A673 (cell line): ENCODE measurements at regions not wholly inside any gene's neighbourhood (a gene's known extent, or its start where the extent isn't known, plus 50 kb on each side); places are given as distances from the start of the nearest gene placed in this dataset.
A peak's percentile ranks its signal among the peaks of the same experiment; 100 is the strongest.

Experiments
- BruUV-seq: library from RNA; stranded (reverse); fragments of 400-500 nt; replicated peaks from 2 replicates; lab custom pipeline; 2021; lab: Mats Ljungman, UMichigan
- CTCF ChIA-PET: fragments of 300-600 bp; sonication (Branson Sonifier 250); formaldehyde crosslinking; loops from one replicate; lab custom pipeline; 2022; ENCODE audit warnings: antibody characterized with exemption; lab: Charles Lee
- POLR2A ChIA-PET: fragments of 300-600 bp; sonication (Branson Sonifier 250); formaldehyde crosslinking; loops from one replicate; lab custom pipeline; 2022; ENCODE audit warnings: antibody characterized with exemption; ENCODE audit not compliant: low non-redundant PET; lab: Charles Lee
- DNase-seq: peaks from one replicate; pipeline ENCODE4 v3.0.0-alpha.2; 2015; ENCODE audit warnings: low spot score
- H3K27ac ChIP-seq: fragments of 200-600 bp; sonication (generic); 2 replicates; pipeline ENCODE4 v1.5.1; 2016; ENCODE audit warnings: mixed run types, low read depth, mild to moderate bottlenecking, mixed read lengths, antibody characterized with exemption, low read length; ENCODE audit not compliant: poor library complexity, severe bottlenecking
- H3K27me3 ChIP-seq: fragments of 200-600 bp; sonication (generic); replicated peaks from 2 replicates; pipeline ENCODE4 v1.6.1; 2017; ENCODE audit warnings: mixed run types, low read depth, mild to moderate bottlenecking, mixed read lengths, antibody characterized with exemption, low read length; ENCODE audit not compliant: insufficient read depth, poor library complexity
- H3K36me3 ChIP-seq: fragments of 200-600 bp; sonication (generic); 2 replicates; pipeline ENCODE4 v1.6.1; 2016; ENCODE audit warnings: mixed run types, mild to moderate bottlenecking, mixed read lengths, antibody characterized with exemption, low read length; ENCODE audit not compliant: insufficient read depth, poor library complexity, severe bottlenecking
- H3K4me1 ChIP-seq: fragments of 200-600 bp; sonication (generic); 2 replicates; pipeline ENCODE4 v1.6.1; 2017; ENCODE audit warnings: mixed run types, mild to moderate bottlenecking, mixed read lengths, antibody characterized with exemption, low read length; ENCODE audit not compliant: insufficient read depth, poor library complexity, severe bottlenecking
- H3K4me3 ChIP-seq: fragments of 200-600 bp; sonication (generic); 2 replicates; pipeline ENCODE4 v1.5.1; 2016; ENCODE audit warnings: low read depth, mixed run types, mild to moderate bottlenecking, mixed read lengths, low read length; ENCODE audit not compliant: poor library complexity, severe bottlenecking
- H3K9me3 ChIP-seq: fragments of 200-600 bp; sonication (generic); 2 replicates; pipeline ENCODE4 v1.6.1; 2016; ENCODE audit warnings: mixed run types, low read depth, mild to moderate bottlenecking, mixed read lengths, antibody characterized with exemption, low read length; ENCODE audit not compliant: poor library complexity, severe bottlenecking
- EZH2 ChIP-seq: fragments of 200-600 bp; sonication (generic); IDR thresholded peaks from 2 replicates; pipeline ENCODE4 v1.6.1; 2017; ENCODE audit warnings: borderline replicate concordance, low read depth, mild to moderate bottlenecking, mixed read lengths, antibody characterized with exemption, low read length; ENCODE audit not compliant: poor library complexity, severe bottlenecking
- intact Hi-C: fragments of 100-400 bp; cut with micrococcal nuclease; formaldehyde crosslinking; loops from one replicate; pipeline ENCODE4 v1.10.0; 2022; ENCODE audit not compliant: unreplicated experiment
- TF ChIP-seq, protein P1 (sequence below): fragments of 300-800, 200-600 bp; sonication (generic); conservative IDR thresholded peaks from 2 replicates; pipeline ENCODE4 v1.5.1; 2017; ENCODE audit warnings: low read depth, mild to moderate bottlenecking, antibody characterized with exemption, low read length, moderate library complexity, mixed read lengths

DNA sequence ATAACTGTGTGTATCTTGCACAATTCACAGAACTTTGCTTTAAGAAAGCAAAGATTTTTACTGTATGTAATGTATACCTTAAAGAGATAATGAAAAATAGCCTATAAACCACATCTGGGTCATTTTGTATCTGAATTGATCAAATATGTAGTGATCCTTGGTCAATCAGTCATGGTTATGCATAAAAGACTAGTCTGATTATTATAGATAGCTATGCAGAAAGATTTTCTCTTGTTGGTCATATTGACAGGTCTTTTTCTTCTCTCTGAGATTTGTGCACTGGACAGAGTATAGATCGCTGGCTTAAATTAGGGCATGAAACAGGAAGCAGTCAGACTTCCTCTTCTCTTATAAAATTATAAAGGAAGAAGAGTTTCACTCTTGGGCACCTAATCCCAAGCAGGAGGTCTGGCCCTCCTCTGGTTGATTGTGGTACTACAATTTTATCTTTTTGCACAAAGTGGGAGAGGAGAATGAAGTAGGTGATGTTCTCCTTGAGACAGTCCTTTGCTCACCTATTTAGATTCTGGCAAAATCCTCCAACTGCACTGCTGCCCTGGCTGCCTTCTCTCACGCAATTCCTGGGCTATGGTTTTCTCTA lies 380.9 kb upstream of the RGS17 start:
- ChIA-PET POLR2A (no interaction called here), CTCF (interaction anchor here (0.6 to 1.2 kb wide), 2 partner anchors 255 to 480 kb away, joined by 5 to 6 read pairs; no protein-coding TSS in a partner anchor)
- Histone ChIP-seq H3K9me3 (no peaks in the 10 kb centered on the region), H3K27ac (no peak overlapping the region), H3K4me1 (no peaks in the 10 kb centered on the region), H3K4me3 (no peak overlapping the region), H3K36me3 (no peaks in the 10 kb centered on the region), H3K27me3 (no peaks in the 10 kb centered on the region)
- no TSS peak for BruUV-seq
- intact Hi-C loops = loop anchor here (2.0 kb wide), 1 partner anchor 281 kb away; no protein-coding TSS in a partner anchor
- TF ChIP-seq, protein P1, sequence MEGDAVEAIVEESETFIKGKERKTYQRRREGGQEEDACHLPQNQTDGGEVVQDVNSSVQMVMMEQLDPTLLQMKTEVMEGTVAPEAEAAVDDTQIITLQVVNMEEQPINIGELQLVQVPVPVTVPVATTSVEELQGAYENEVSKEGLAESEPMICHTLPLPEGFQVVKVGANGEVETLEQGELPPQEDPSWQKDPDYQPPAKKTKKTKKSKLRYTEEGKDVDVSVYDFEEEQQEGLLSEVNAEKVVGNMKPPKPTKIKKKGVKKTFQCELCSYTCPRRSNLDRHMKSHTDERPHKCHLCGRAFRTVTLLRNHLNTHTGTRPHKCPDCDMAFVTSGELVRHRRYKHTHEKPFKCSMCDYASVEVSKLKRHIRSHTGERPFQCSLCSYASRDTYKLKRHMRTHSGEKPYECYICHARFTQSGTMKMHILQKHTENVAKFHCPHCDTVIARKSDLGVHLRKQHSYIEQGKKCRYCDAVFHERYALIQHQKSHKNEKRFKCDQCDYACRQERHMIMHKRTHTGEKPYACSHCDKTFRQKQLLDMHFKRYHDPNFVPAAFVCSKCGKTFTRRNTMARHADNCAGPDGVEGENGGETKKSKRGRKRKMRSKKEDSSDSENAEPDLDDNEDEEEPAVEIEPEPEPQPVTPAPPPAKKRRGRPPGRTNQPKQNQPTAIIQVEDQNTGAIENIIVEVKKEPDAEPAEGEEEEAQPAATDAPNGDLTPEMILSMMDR = peak; percentile 65
- TF ChIP-seq EZH2 = no peak
- peak; percentile 69 for DNase-seq

- no TSS peak for BruUV-seq
- POLR2A ChIA-PET = interaction anchor here (0.6 kb wide), 1 partner anchor 35 kb away, joined by 3 read pairs; no protein-coding TSS in a partner anchor
- peak; percentile 93 for DNase-seq
Measured at GRCh38 chr6:153503810-153504209, 372.7 kb upstream of the RGS17 start.

DNA sequence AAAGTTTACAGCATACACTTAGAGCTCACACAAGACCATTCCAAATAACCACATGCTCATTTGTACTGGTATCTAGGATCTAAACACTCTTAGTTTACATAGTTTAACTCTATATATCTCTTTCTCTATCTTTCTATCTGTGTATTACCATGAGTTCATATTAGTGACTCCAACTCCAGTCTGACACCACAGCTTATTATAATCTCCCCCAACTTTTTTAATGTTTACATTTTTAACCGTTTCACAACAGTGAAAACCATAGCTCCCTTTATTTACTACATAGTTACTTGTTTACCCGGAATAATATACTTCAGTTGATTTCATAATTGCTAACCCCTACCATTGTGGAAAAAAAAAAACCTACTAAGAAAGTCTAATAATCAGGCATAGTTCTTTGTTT lies 362.4 kb upstream of the RGS17 start:
- POLR2A ChIA-PET = no interaction called here

More at GRCh38 chr6:153503810-153504209, 372.7 kb upstream of the RGS17 start:
- Histone ChIP-seq H3K27ac (no peak overlapping the region), H3K36me3 (no peaks in the 10 kb centered on the region), H3K9me3 (no peaks in the 10 kb centered on the region), H3K27me3 (no peaks in the 10 kb centered on the region), H3K4me1 (peaks cover 3% of the 10 kb centered on the region), H3K4me3 (no peak overlapping the region)
- TF ChIP-seq EZH2 = no peak
- TF ChIP-seq, protein P1 = peak; percentile 54
- CTCF ChIA-PET = interaction anchor here (0.7 kb wide), 1 partner anchor 636 kb away, joined by 3 read pairs; no protein-coding TSS in a partner anchor
- intact Hi-C loops = no loop called here

More for the DNA sequence above, 362.4 kb upstream of the RGS17 start:
- no peak for DNase-seq
- intact Hi-C loops = no loop called here
- H3K9me3 ChIP-seq = peaks cover 2% of the 10 kb centered on the region
- H3K4me3 ChIP-seq = no peak overlapping the region
- TF ChIP-seq, protein P1 = no peak
- TF ChIP-seq EZH2 = no peak
- H3K4me1 ChIP-seq = no peaks in the 10 kb centered on the region
- CTCF ChIA-PET = no interaction called here
- no TSS peak for BruUV-seq
- no peaks in the 10 kb centered on the region for H3K27me3 ChIP-seq
- H3K36me3 ChIP-seq = no peaks in the 10 kb centered on the region
- no peak overlapping the region for H3K27ac ChIP-seq
